ENCODE measurements at regions not wholly inside any gene's neighbourhood (a gene's known extent, or its start where the extent isn't known, plus 50 kb on each side); places are given as distances from the start of the nearest gene placed in this dataset.

GRCh38 chr20:22924046-22924737 lies 110.9 kb upstream of the SSTR4 start:
- DNase-seq, result no peak

- DNase-seq, result no peak
These were observed 110.0 kb upstream of the SSTR4 start for GRCh38 chr20:22924949-22925612.

GRCh38 chr20:22925613-22925983 lies 109.5 kb upstream of the SSTR4 start:
- no peak for DNase-seq

- DNase-seq, result no peak
These were observed 107.6 kb upstream of the SSTR4 start for GRCh38 chr20:22927537-22927936.

GRCh38 chr20:22928679-22929078 lies 106.4 kb upstream of the SSTR4 start:
- no peak for DNase-seq

GRCh38 chr20:22929661-22930060 lies 105.5 kb upstream of the SSTR4 start:
- no peak for DNase-seq

- DNase-seq, result no peak
These were observed 103.2 kb upstream of the SSTR4 start for GRCh38 chr20:22931653-22932608.

GRCh38 chr20:22939181-22939580 lies 95.9 kb upstream of the SSTR4 start:
- no peak for DNase-seq

GRCh38 chr20:22940350-22940749 lies 94.8 kb upstream of the SSTR4 start:
- DNase-seq, result no peak

GRCh38 chr20:22941550-22941949 lies 93.6 kb upstream of the SSTR4 start:
- DNase-seq, result no peak

- DNase-seq, result no peak
These were observed 92.4 kb upstream of the SSTR4 start for GRCh38 chr20:22942742-22943141.

GRCh38 chr20:22944062-22944461 lies 91.0 kb upstream of the SSTR4 start:
- DNase-seq, result no peak

GRCh38 chr20:22944936-22945335 lies 90.2 kb upstream of the SSTR4 start:
- DNase-seq, result no peak

GRCh38 chr20:22946596-22946995 lies 88.5 kb upstream of the SSTR4 start:
- DNase-seq, result no peak

- no peak for DNase-seq
These were observed 85.6 kb upstream of the SSTR4 start for GRCh38 chr20:22949331-22950109.

- no peak for DNase-seq
These were observed 83.1 kb upstream of the SSTR4 start for GRCh38 chr20:22951966-22952365.

GRCh38 chr20:22954661-22955060 lies 80.5 kb upstream of the SSTR4 start:
- DNase-seq, result no peak

- DNase-seq, result no peak
These were observed 76.7 kb upstream of the SSTR4 start for GRCh38 chr20:22958390-22958789.

- no peak for DNase-seq
These were observed 72.3 kb upstream of the SSTR4 start for GRCh38 chr20:22962567-22963439.

- no peak for DNase-seq
These were observed 71.5 kb upstream of the SSTR4 start for GRCh38 chr20:22963581-22963980.

- no peak for DNase-seq
These were observed 68.2 kb upstream of the SSTR4 start for GRCh38 chr20:22966787-22967464.
